ENCODE measurements at regions not wholly inside any gene's neighbourhood (a gene's known extent, or its start where the extent isn't known, plus 50 kb on each side); places are given as distances from the start of the nearest gene placed in this dataset.

DNA sequence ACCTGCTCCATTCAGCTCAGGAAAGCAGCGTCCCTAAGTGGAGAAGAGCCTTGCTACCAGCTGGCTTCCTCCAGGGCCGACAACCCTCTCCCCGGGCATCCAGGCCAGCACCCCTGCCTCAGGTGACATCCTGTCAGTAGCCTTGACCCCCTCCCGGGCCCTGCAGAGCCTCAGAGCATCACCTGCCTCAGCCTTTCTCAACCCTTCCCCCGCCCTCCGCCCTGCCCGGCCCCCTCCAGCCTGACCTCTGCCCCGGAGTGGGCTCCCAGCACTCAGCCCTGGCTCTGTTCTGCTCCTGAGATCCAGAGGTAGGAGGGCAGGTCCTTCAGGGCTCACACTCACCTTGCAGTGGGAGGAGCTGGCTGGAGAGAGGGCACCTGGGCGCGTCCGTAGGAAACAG is 73.8 kb upstream of the METRNL start:
- TF ChIP-seq POLR2AphosphoS5 (IDR thresholded peaks at IDR 0.05; ENCODE audit: insufficient read depth in 1 of 2, low read depth in 1 of 2), result no peak
- TF ChIP-seq, protein P1, sequence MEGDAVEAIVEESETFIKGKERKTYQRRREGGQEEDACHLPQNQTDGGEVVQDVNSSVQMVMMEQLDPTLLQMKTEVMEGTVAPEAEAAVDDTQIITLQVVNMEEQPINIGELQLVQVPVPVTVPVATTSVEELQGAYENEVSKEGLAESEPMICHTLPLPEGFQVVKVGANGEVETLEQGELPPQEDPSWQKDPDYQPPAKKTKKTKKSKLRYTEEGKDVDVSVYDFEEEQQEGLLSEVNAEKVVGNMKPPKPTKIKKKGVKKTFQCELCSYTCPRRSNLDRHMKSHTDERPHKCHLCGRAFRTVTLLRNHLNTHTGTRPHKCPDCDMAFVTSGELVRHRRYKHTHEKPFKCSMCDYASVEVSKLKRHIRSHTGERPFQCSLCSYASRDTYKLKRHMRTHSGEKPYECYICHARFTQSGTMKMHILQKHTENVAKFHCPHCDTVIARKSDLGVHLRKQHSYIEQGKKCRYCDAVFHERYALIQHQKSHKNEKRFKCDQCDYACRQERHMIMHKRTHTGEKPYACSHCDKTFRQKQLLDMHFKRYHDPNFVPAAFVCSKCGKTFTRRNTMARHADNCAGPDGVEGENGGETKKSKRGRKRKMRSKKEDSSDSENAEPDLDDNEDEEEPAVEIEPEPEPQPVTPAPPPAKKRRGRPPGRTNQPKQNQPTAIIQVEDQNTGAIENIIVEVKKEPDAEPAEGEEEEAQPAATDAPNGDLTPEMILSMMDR (IDR thresholded peaks at IDR 0.05), result no peak
